ENCODE measurements at regions not wholly inside any gene's neighbourhood (a gene's known extent, or its start where the extent isn't known, plus 50 kb on each side); places are given as distances from the start of the nearest gene placed in this dataset.

GRCh38 chr3:103459815-103460214, 1025.0 kb downstream of the ZPLD1 start:
- no peak for DNase-seq (ENCODE audit: low spot score)
- no peaks in the 10 kb centered on the region for H3K36me3 ChIP-seq (replicated peaks in 1 of 2; ENCODE audit: control insufficient read depth in 2 of 2, insufficient read depth in 2 of 2, low read length in 2 of 2)
- H2AFZ ChIP-seq (ENCODE audit: low read length), result no peak overlapping the region
- H3K27me3 ChIP-seq (ENCODE audit: control insufficient read depth in 3 of 3, insufficient read depth in 3 of 3, low read depth in 1 of 3, low read length in 3 of 3), result no peaks in the 10 kb centered on the region
- no CpG with 5 or more reads among the region's 3 CpGs for WGBS, 2 donors (ENCODE audit: extremely low coverage in 2 of 2, insufficient read length in 2 of 2, insufficient replicate concordance in 1 of 2)
- H3K4me1 ChIP-seq (ENCODE audit: control insufficient read depth in 2 of 2, insufficient read depth in 1 of 2, low read depth in 1 of 2, low read length in 2 of 2), result no peaks in the 10 kb centered on the region
- no peak overlapping the region for H3K4me3 ChIP-seq (ENCODE audit: low read length in 2 of 2)
- H2BK15ac ChIP-seq (ENCODE audit: low read length), result no peak overlapping the region
- H2BK12ac ChIP-seq (ENCODE audit: low read length), result no peak overlapping the region
- no peaks in the 10 kb centered on the region for H3K79me1 ChIP-seq (ENCODE audit: low read depth, low read length)
- H3K27ac ChIP-seq (replicated peaks; ENCODE audit: low read length), result no peak overlapping the region
- H3K23ac ChIP-seq (ENCODE audit: low read depth, low read length, poor library complexity), result no peak overlapping the region
- no peak overlapping the region for H3K4ac ChIP-seq (ENCODE audit: low read length)
- no peak overlapping the region for H3K18ac ChIP-seq (ENCODE audit: low read length)
- H3K14ac ChIP-seq (ENCODE audit: low read length), result no peak overlapping the region
- no peaks in the 10 kb centered on the region for H3K9me3 ChIP-seq (replicated peaks in 1 of 2; ENCODE audit: control insufficient read depth in 2 of 2, insufficient read depth in 1 of 2, low read depth in 1 of 2, low read length in 2 of 2)
- no peak overlapping the region for H3K4me2 ChIP-seq (ENCODE audit: insufficient read depth, low read length, poor library complexity, severe bottlenecking)
- no peak overlapping the region for H4K8ac ChIP-seq (ENCODE audit: low read depth, low read length)
- H3K9ac ChIP-seq (ENCODE audit: low read depth, low read length, poor library complexity), result no peak overlapping the region
- no peak overlapping the region for H4K91ac ChIP-seq (ENCODE audit: low read depth, low read length, poor library complexity)
- H2BK120ac ChIP-seq (ENCODE audit: low read depth, low read length), result no peak overlapping the region
- H2AK5ac ChIP-seq (ENCODE audit: low read depth, low read length), result no peak overlapping the region
- no peak overlapping the region for H2BK5ac ChIP-seq (ENCODE audit: low read length)

- Histone ChIP-seq H3K79me1 (ENCODE audit: low read depth, low read length) (no peaks in the 10 kb centered on the region), H3K4me3 (ENCODE audit: low read length in 2 of 2) (no peak overlapping the region), H3K27me3 (ENCODE audit: control insufficient read depth in 3 of 3, insufficient read depth in 3 of 3, low read depth in 1 of 3, low read length in 3 of 3) (no peaks in the 10 kb centered on the region), H3K27ac (replicated peaks; ENCODE audit: low read length) (no peak overlapping the region), H3K14ac (ENCODE audit: low read length) (no peak overlapping the region), H2BK5ac (ENCODE audit: low read length) (no peak overlapping the region), H4K91ac (ENCODE audit: low read depth, low read length, poor library complexity) (no peak overlapping the region), H2AK5ac (ENCODE audit: low read depth, low read length) (no peak overlapping the region), H2AFZ (ENCODE audit: low read length) (no peak overlapping the region), H4K8ac (ENCODE audit: low read depth, low read length) (no peak overlapping the region), H3K18ac (ENCODE audit: low read length) (no peak overlapping the region), H3K36me3 (replicated peaks in 1 of 2; ENCODE audit: control insufficient read depth in 2 of 2, insufficient read depth in 2 of 2, low read length in 2 of 2) (no peaks in the 10 kb centered on the region), H3K4ac (ENCODE audit: low read length) (no peak overlapping the region), H3K23ac (ENCODE audit: low read depth, low read length, poor library complexity) (no peak overlapping the region), H3K4me1 (ENCODE audit: control insufficient read depth in 2 of 2, insufficient read depth in 1 of 2, low read depth in 1 of 2, low read length in 2 of 2) (peaks cover 0 to 2% of the 10 kb centered on the region in 2 donors), H3K9me3 (replicated peaks in 1 of 2; ENCODE audit: control insufficient read depth in 2 of 2, insufficient read depth in 1 of 2, low read depth in 1 of 2, low read length in 2 of 2) (no peaks in the 10 kb centered on the region), H2BK15ac (ENCODE audit: low read length) (no peak overlapping the region), H2BK12ac (ENCODE audit: low read length) (no peak overlapping the region), H3K4me2 (ENCODE audit: insufficient read depth, low read length, poor library complexity, severe bottlenecking) (no peak overlapping the region), H3K9ac (ENCODE audit: low read depth, low read length, poor library complexity) (no peak overlapping the region), H2BK120ac (ENCODE audit: low read depth, low read length) (no peak overlapping the region)
- no peak for DNase-seq (ENCODE audit: low spot score)
- WGBS, 2 donors (ENCODE audit: extremely low coverage in 2 of 2, insufficient read length in 2 of 2, insufficient replicate concordance in 1 of 2), result no CpG with 5 or more reads among the region's 5 CpGs
Observed at GRCh38 chr3:103470498-103470897, 1035.7 kb downstream of the ZPLD1 start.

GRCh38 chr3:103494011-103494410, 1059.2 kb downstream of the ZPLD1 start:
- Histone ChIP-seq H3K4me3 (ENCODE audit: low read length in 2 of 2) (no peak overlapping the region), H3K4me1 (ENCODE audit: control insufficient read depth in 2 of 2, insufficient read depth in 1 of 2, low read depth in 1 of 2, low read length in 2 of 2) (no peaks in the 10 kb centered on the region), H2BK5ac (ENCODE audit: low read length) (no peak overlapping the region), H2BK12ac (ENCODE audit: low read length) (no peak overlapping the region), H4K8ac (ENCODE audit: low read depth, low read length) (no peak overlapping the region), H2BK15ac (ENCODE audit: low read length) (no peak overlapping the region), H4K91ac (ENCODE audit: low read depth, low read length, poor library complexity) (no peak overlapping the region), H3K9ac (ENCODE audit: low read depth, low read length, poor library complexity) (no peak overlapping the region), H3K18ac (ENCODE audit: low read length) (no peak overlapping the region), H2AFZ (ENCODE audit: low read length) (no peak overlapping the region), H3K14ac (ENCODE audit: low read length) (no peak overlapping the region), H3K27me3 (ENCODE audit: control insufficient read depth in 3 of 3, insufficient read depth in 3 of 3, low read depth in 1 of 3, low read length in 3 of 3) (no peaks in the 10 kb centered on the region), H3K4me2 (ENCODE audit: insufficient read depth, low read length, poor library complexity, severe bottlenecking) (no peak overlapping the region), H3K79me1 (ENCODE audit: low read depth, low read length) (no peaks in the 10 kb centered on the region), H3K23ac (ENCODE audit: low read depth, low read length, poor library complexity) (no peak overlapping the region), H3K27ac (replicated peaks; ENCODE audit: low read length) (no peak overlapping the region), H3K9me3 (replicated peaks in 1 of 2; ENCODE audit: control insufficient read depth in 2 of 2, insufficient read depth in 1 of 2, low read depth in 1 of 2, low read length in 2 of 2) (no peaks in the 10 kb centered on the region), H3K4ac (ENCODE audit: low read length) (no peak overlapping the region), H2AK5ac (ENCODE audit: low read depth, low read length) (no peak overlapping the region), H2BK120ac (ENCODE audit: low read depth, low read length) (no peak overlapping the region), H3K36me3 (replicated peaks in 1 of 2; ENCODE audit: control insufficient read depth in 2 of 2, insufficient read depth in 2 of 2, low read length in 2 of 2) (no peaks in the 10 kb centered on the region)
- DNase-seq (ENCODE audit: low spot score), result no peak

- no CpG with 5 or more reads among the region's 3 CpGs for WGBS, 2 donors (ENCODE audit: extremely low coverage in 2 of 2, insufficient read length in 2 of 2, insufficient replicate concordance in 1 of 2)
- H3K36me3 ChIP-seq (replicated peaks in 1 of 2; ENCODE audit: control insufficient read depth in 2 of 2, insufficient read depth in 2 of 2, low read length in 2 of 2), result no peaks in the 10 kb centered on the region
- H3K79me1 ChIP-seq (ENCODE audit: low read depth, low read length), result no peaks in the 10 kb centered on the region
- H3K4me1 ChIP-seq (ENCODE audit: control insufficient read depth in 2 of 2, insufficient read depth in 1 of 2, low read depth in 1 of 2, low read length in 2 of 2), result no peaks in the 10 kb centered on the region
- H2BK15ac ChIP-seq (ENCODE audit: low read length), result no peak overlapping the region
- no peak overlapping the region for H3K14ac ChIP-seq (ENCODE audit: low read length)
- H3K4me2 ChIP-seq (ENCODE audit: insufficient read depth, low read length, poor library complexity, severe bottlenecking), result no peak overlapping the region
- no peak overlapping the region for H2BK120ac ChIP-seq (ENCODE audit: low read depth, low read length)
- no peak overlapping the region for H3K4ac ChIP-seq (ENCODE audit: low read length)
- H3K27ac ChIP-seq (replicated peaks; ENCODE audit: low read length), result no peak overlapping the region
- H2AK5ac ChIP-seq (ENCODE audit: low read depth, low read length), result no peak overlapping the region
- no peak overlapping the region for H3K4me3 ChIP-seq (ENCODE audit: low read length in 2 of 2)
- H3K9me3 ChIP-seq (replicated peaks in 1 of 2; ENCODE audit: control insufficient read depth in 2 of 2, insufficient read depth in 1 of 2, low read depth in 1 of 2, low read length in 2 of 2), result no peaks in the 10 kb centered on the region
- no peak overlapping the region for H3K9ac ChIP-seq (ENCODE audit: low read depth, low read length, poor library complexity)
- no peak overlapping the region for H3K18ac ChIP-seq (ENCODE audit: low read length)
- H2BK12ac ChIP-seq (ENCODE audit: low read length), result no peak overlapping the region
- no peak overlapping the region for H2BK5ac ChIP-seq (ENCODE audit: low read length)
- H2AFZ ChIP-seq (ENCODE audit: low read length), result no peak overlapping the region
- no peak overlapping the region for H4K91ac ChIP-seq (ENCODE audit: low read depth, low read length, poor library complexity)
- no peak for DNase-seq (ENCODE audit: low spot score)
- H3K27me3 ChIP-seq (ENCODE audit: control insufficient read depth in 3 of 3, insufficient read depth in 3 of 3, low read depth in 1 of 3, low read length in 3 of 3), result no peaks in the 10 kb centered on the region
- H4K8ac ChIP-seq (ENCODE audit: low read depth, low read length), result no peak overlapping the region
- no peak overlapping the region for H3K23ac ChIP-seq (ENCODE audit: low read depth, low read length, poor library complexity)
Observed at GRCh38 chr3:103494512-103494911, 1059.7 kb downstream of the ZPLD1 start.
